Loucy (cell line): ENCODE measurements at regions not wholly inside any gene's neighbourhood (a gene's known extent, or its start where the extent isn't known, plus 50 kb on each side); places are given as distances from the start of the nearest gene placed in this dataset.

Experiments used
- H2AFZ ChIP-seq: fragments of 200-600 bp; sonication (generic); 2 replicates; pipeline ENCODE4 v1.6.0; 2016; ENCODE audit warnings: antibody characterized with exemption, mild to moderate bottlenecking, low read length, moderate library complexity
- H3F3A ChIP-seq: fragments of 200-600 bp; 2 replicates; pipeline ENCODE4 v1.6.0; 2016; ENCODE audit warnings: antibody characterized with exemption, low read depth, mild to moderate bottlenecking
- H3K27me3 ChIP-seq: fragments of 200-600 bp; sonication (generic); 2 replicates; pipeline ENCODE4 v1.6.1; 2014; ENCODE audit warnings: low read length, mild to moderate bottlenecking; ENCODE audit not compliant: insufficient read depth, poor library complexity, severe bottlenecking
- H3K36me3 ChIP-seq: fragments of 200-600 bp; sonication (generic); 2 replicates; pipeline ENCODE4 v1.6.1; 2016; ENCODE audit warnings: low read length; ENCODE audit not compliant: insufficient read depth
- H3K4me1 ChIP-seq: fragments of 200-600 bp; sonication (generic); 2 replicates; pipeline ENCODE4 v1.5.1; 2014; ENCODE audit warnings: low read length, mild to moderate bottlenecking; ENCODE audit not compliant: insufficient read depth, poor library complexity, severe bottlenecking
- H3K4me2 ChIP-seq: fragments of 200-600 bp; sonication (generic); 2 replicates; pipeline ENCODE4 v1.6.0; 2014; ENCODE audit warnings: antibody characterized with exemption, low read length, low read depth, mild to moderate bottlenecking; ENCODE audit not compliant: poor library complexity, severe bottlenecking
- H3K4me3 ChIP-seq: fragments of 200-600 bp; sonication (generic); 2 replicates; pipeline ENCODE4 v1.5.1; 2014; ENCODE audit warnings: low read length, mild to moderate bottlenecking, mixed read lengths; ENCODE audit not compliant: poor library complexity, severe bottlenecking
- H3K79me2 ChIP-seq: fragments of 200-600 bp; sonication (generic); 2 replicates; pipeline ENCODE4 v1.6.1; 2014; ENCODE audit warnings: low read length; ENCODE audit not compliant: insufficient read depth
- H3K9ac ChIP-seq: fragments of 200-600 bp; sonication (generic); 2 replicates; pipeline ENCODE4 v1.6.0; 2014; ENCODE audit warnings: mild to moderate bottlenecking, low read depth, low read length, moderate library complexity; ENCODE audit not compliant: poor library complexity, severe bottlenecking
- H3K9me2 ChIP-seq: fragments of 200-600 bp; sonication (generic); replicated peaks from 2 replicates; pipeline ENCODE4 v1.6.1; 2016; ENCODE audit warnings: low read depth, low read length, mixed read lengths
- H3K9me3 ChIP-seq: fragments of 200-600 bp; sonication (generic); 2 replicates; pipeline ENCODE4 v1.6.1; 2014; ENCODE audit warnings: mild to moderate bottlenecking, antibody characterized with exemption, low read length, low read depth; ENCODE audit not compliant: insufficient read depth
- H4K20me1 ChIP-seq: fragments of 200-600 bp; sonication (generic); 2 replicates; pipeline ENCODE4 v1.6.0; 2014; ENCODE audit warnings: antibody characterized with exemption, low read length, mild to moderate bottlenecking; ENCODE audit not compliant: insufficient read depth, poor library complexity, severe bottlenecking
- EZH2phosphoT487 ChIP-seq: fragments of 200-600 bp; IDR thresholded peaks from 2 replicates; pipeline ENCODE4 v1.6.1; 2018; ENCODE audit warnings: antibody characterized with exemption, mild to moderate bottlenecking, moderate library complexity, borderline replicate concordance
- TF ChIP-seq, protein P1 (sequence below): fragments of 200-600 bp; sonication (generic); conservative IDR thresholded peaks from 2 replicates; pipeline ENCODE4 v1.5.1; 2014; ENCODE audit warnings: mild to moderate bottlenecking, antibody characterized with exemption, low read length

- H4K20me1 ChIP-seq, result no peaks in the 10 kb centered on the region
- H3K36me3 ChIP-seq, result no peaks in the 10 kb centered on the region
- no peak overlapping the region for H3K4me2 ChIP-seq
- H3K9me2 ChIP-seq, result no peaks in the 10 kb centered on the region
- no peaks in the 10 kb centered on the region for H3K4me1 ChIP-seq
- no peak overlapping the region for H3K9ac ChIP-seq
- no peaks in the 10 kb centered on the region for H3K79me2 ChIP-seq
- no peaks in the 10 kb centered on the region for H3K9me3 ChIP-seq
- TF ChIP-seq, protein P1, sequence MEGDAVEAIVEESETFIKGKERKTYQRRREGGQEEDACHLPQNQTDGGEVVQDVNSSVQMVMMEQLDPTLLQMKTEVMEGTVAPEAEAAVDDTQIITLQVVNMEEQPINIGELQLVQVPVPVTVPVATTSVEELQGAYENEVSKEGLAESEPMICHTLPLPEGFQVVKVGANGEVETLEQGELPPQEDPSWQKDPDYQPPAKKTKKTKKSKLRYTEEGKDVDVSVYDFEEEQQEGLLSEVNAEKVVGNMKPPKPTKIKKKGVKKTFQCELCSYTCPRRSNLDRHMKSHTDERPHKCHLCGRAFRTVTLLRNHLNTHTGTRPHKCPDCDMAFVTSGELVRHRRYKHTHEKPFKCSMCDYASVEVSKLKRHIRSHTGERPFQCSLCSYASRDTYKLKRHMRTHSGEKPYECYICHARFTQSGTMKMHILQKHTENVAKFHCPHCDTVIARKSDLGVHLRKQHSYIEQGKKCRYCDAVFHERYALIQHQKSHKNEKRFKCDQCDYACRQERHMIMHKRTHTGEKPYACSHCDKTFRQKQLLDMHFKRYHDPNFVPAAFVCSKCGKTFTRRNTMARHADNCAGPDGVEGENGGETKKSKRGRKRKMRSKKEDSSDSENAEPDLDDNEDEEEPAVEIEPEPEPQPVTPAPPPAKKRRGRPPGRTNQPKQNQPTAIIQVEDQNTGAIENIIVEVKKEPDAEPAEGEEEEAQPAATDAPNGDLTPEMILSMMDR, result no peak
- TF ChIP-seq EZH2phosphoT487, result no peak
- H3K27me3 ChIP-seq, result no peaks in the 10 kb centered on the region
- H3K4me3 ChIP-seq, result no peak overlapping the region
- H3F3A ChIP-seq, result no peaks in the 10 kb centered on the region
- H2AFZ ChIP-seq, result no peak overlapping the region
Observed at GRCh38 chr4:133863153-133863552, 338.4 kb downstream of the PABPC4L start.

DNA sequence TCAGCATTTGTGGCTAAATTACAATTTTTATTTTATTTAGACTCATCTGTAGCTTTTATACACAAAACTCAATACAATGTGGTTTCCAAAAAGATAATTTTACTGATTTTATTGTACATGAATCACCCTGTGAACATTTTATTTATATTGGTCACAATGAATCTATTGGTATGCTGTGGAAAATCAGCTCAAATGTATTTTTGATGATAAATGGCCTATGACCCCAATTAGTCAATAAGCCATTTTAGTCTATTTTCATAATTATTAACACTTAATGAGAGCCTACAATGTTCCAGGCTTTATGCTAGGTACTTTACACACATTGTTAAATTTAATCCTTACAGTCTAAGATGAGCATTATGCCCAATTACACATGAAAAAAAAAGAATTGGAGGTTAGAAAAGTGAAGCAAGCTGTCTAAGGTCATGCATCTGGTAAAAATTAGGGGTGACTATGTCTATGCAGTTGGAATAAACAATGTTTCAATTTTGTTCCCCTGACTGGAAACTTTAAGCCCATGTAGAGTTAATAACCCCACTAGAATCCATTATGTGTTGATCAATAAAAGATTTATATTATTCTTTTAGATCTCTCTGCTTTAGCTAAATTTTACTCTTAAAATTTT lies 344.7 kb downstream of the PABPC4L start:
- Histone ChIP-seq H3K4me3 (no peak overlapping the region), H3K4me2 (no peak overlapping the region), H3K9me3 (no peaks in the 10 kb centered on the region), H3F3A (no peaks in the 10 kb centered on the region), H3K27me3 (no peaks in the 10 kb centered on the region), H3K36me3 (no peaks in the 10 kb centered on the region), H3K79me2 (no peaks in the 10 kb centered on the region), H2AFZ (no peak overlapping the region), H3K4me1 (no peaks in the 10 kb centered on the region), H3K9me2 (no peaks in the 10 kb centered on the region), H4K20me1 (no peaks in the 10 kb centered on the region), H3K9ac (no peak overlapping the region)
- no peak for TF ChIP-seq EZH2phosphoT487
- TF ChIP-seq, protein P1, result no peak

- Histone ChIP-seq H2AFZ (no peak overlapping the region), H3K79me2 (no peaks in the 10 kb centered on the region), H3K4me1 (no peaks in the 10 kb centered on the region), H3K36me3 (no peaks in the 10 kb centered on the region), H3K27me3 (no peaks in the 10 kb centered on the region), H3K4me3 (no peak overlapping the region), H4K20me1 (no peaks in the 10 kb centered on the region), H3K9me3 (no peaks in the 10 kb centered on the region), H3F3A (no peaks in the 10 kb centered on the region), H3K4me2 (no peak overlapping the region), H3K9ac (no peak overlapping the region), H3K9me2 (no peaks in the 10 kb centered on the region)
- TF ChIP-seq, protein P1, result no peak
- TF ChIP-seq EZH2phosphoT487, result no peak
Observed at GRCh38 chr4:133855001-133855400, 346.6 kb downstream of the PABPC4L start.
